MM.1S (cell line): ENCODE measurements at regions not wholly inside any gene's neighbourhood (a gene's known extent, or its start where the extent isn't known, plus 50 kb on each side); places are given as distances from the start of the nearest gene placed in this dataset.

Experiments used
- CTCF ChIP-seq: fragments of 300-600 bp; sonication (generic); IDR thresholded peaks from 2 replicates; pipeline ENCODE4 v1.5.1; 2016; ENCODE audit warnings: antibody characterized with exemption, low read length, mixed read lengths
- EZH2phosphoT487 ChIP-seq: fragments of 300-600 bp; sonication (generic); IDR thresholded peaks from 2 replicates; pipeline ENCODE4 v1.6.1; 2018; ENCODE audit warnings: antibody characterized with exemption, low read length

DNA sequence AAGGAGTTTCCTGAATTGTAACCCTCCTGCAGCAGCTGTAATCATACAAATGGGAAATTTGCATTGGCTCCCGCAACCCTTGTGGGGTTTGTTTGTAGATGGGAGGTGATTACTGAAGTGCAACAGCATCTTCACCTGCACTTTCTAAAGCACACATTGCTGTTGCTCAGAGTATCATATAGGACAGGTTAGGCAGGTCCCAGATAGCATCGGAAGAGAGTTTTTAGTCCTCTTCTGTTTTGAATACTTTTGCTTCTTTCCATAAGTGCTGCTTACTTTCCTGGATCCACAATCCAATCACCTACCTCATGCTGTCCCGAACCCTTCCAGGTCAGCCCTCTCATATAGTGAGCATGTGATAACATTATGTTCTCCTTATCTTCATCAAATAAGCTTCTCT is 300.4 kb downstream of the PTPRC start:
- TF ChIP-seq CTCF: no peak
- no peak for TF ChIP-seq EZH2phosphoT487
